ENCODE measurements at regions not wholly inside any gene's neighbourhood (a gene's known extent, or its start where the extent isn't known, plus 50 kb on each side); places are given as distances from the start of the nearest gene placed in this dataset.

DNA sequence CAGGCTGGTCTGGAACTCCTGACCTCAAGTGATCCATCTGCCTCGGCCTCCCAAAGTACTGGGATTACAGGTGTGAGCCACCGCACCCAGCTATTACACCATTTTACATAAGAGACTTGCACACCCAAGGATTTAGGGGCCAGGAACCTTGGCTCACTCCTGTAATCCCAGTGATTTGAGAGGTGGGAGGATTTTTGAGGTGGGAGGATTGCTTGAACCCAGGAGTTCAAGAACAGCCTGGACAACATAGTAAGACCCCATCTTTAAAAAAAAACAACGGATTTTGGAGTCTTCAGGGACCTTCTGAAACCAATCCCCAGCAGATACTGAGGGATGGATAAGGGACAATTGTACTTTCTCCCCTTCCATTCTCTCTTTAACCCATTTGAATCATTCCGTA is 55.3 kb upstream of the PIM1 start:
- Histone ChIP-seq H2AFZ (ENCODE audit: insufficient read depth, low read depth, low read length, poor library complexity, severe bottlenecking) (no peak overlapping the region), H4K20me1 (ENCODE audit: control insufficient read depth, insufficient read depth, low read length, poor library complexity, severe bottlenecking) (no peaks in the 10 kb centered on the region), H3K9me3 (ENCODE audit: control extremely low read depth in 1 of 3, control insufficient read depth in 2 of 3, insufficient read depth in 1 of 3, low read length in 2 of 3) (no peaks in the 10 kb centered on the region), H3K36me3 (replicated peaks in 1 of 2; ENCODE audit: control extremely low read depth in 1 of 2, control insufficient read depth in 1 of 2, extremely low read depth in 1 of 2, insufficient read depth in 2 of 2, low read length in 1 of 2) (no peaks in the 10 kb centered on the region), H3K9ac (ENCODE audit: low read length) (no peak overlapping the region), H3K4me3 (ENCODE audit: control extremely low read depth in 1 of 5, extremely low read depth in 1 of 5, insufficient read depth in 1 of 5, low read depth in 2 of 5, low read length in 4 of 5) (no peak overlapping the region), H3K4me1 (ENCODE audit: control insufficient read depth in 2 of 2, insufficient read depth in 2 of 2, low read length in 2 of 2) (no peaks in the 10 kb centered on the region), H3K79me2 (ENCODE audit: control insufficient read depth, insufficient read depth, low read length) (no peaks in the 10 kb centered on the region), H3K27ac (ENCODE audit: low read length in 2 of 2) (no peak overlapping the region), H3K4me2 (replicated peaks; ENCODE audit: low read depth, low read length, poor library complexity, severe bottlenecking) (no peak overlapping the region), H3K27me3 (replicated peaks in 1 of 4; ENCODE audit: control extremely low read depth in 1 of 4, control insufficient read depth in 3 of 4, insufficient read depth in 4 of 4, low read length in 3 of 4) (no peaks in the 10 kb centered on the region)
- no peak for DNase-seq
- Mint-ChIP-seq H3K4me1 (peaks cover 4% of the 10 kb centered on the region), H3K27ac (no peak overlapping the region), H3K4me3 (no peak overlapping the region), H3K9me3 (ENCODE audit: insufficient read depth) (no peaks in the 10 kb centered on the region), H3K27me3 (no peaks in the 10 kb centered on the region)
- 83% methylated on average over 1 of the region's 4 CpGs for WGBS (ENCODE audit: insufficient coverage)
- intact Hi-C loops (cut with micrococcal nuclease), result no loop called here
- ATAC-seq (ENCODE audit: low read depth), result no peak
- TF ChIP-seq EZH2 (IDR thresholded peaks at IDR 0.05; ENCODE audit: borderline replicate concordance, insufficient read depth, low read depth, low read length, poor library complexity, severe bottlenecking) (no peak), CTCF (IDR thresholded peaks at IDR 0.05) (no peak)
- ChIA-PET POLR2A (interaction anchor here (0.7 kb wide), 1 partner anchor 34 kb away, joined by 4 read pairs; no protein-coding TSS in a partner anchor), CTCF (interaction anchor here (0.7 to 1.0 kb wide), 2 partner anchors 13 to 63 kb away, joined by 3 read pairs; no protein-coding TSS in a partner anchor)

GRCh38 chr6:37115236-37115895 is 54.6 kb upstream of the PIM1 start:
- Histone ChIP-seq H3K79me2 (ENCODE audit: control insufficient read depth, insufficient read depth, low read length) (no peaks in the 10 kb centered on the region), H3K4me1 (ENCODE audit: control insufficient read depth in 2 of 2, insufficient read depth in 2 of 2, low read length in 2 of 2) (no peaks in the 10 kb centered on the region), H3K9ac (ENCODE audit: low read length) (no peak overlapping the region), H3K4me3 (ENCODE audit: control extremely low read depth in 1 of 5, extremely low read depth in 1 of 5, insufficient read depth in 1 of 5, low read depth in 2 of 5, low read length in 4 of 5) (no peak overlapping the region), H4K20me1 (ENCODE audit: control insufficient read depth, insufficient read depth, low read length, poor library complexity, severe bottlenecking) (no peaks in the 10 kb centered on the region), H3K4me2 (replicated peaks; ENCODE audit: low read depth, low read length, poor library complexity, severe bottlenecking) (no peak overlapping the region), H3K27me3 (replicated peaks in 1 of 4; ENCODE audit: control extremely low read depth in 1 of 4, control insufficient read depth in 3 of 4, insufficient read depth in 4 of 4, low read length in 3 of 4) (no peaks in the 10 kb centered on the region), H3K9me3 (ENCODE audit: control extremely low read depth in 1 of 3, control insufficient read depth in 2 of 3, insufficient read depth in 1 of 3, low read length in 2 of 3) (no peaks in the 10 kb centered on the region), H3K36me3 (replicated peaks in 1 of 2; ENCODE audit: control extremely low read depth in 1 of 2, control insufficient read depth in 1 of 2, extremely low read depth in 1 of 2, insufficient read depth in 2 of 2, low read length in 1 of 2) (no peaks in the 10 kb centered on the region), H2AFZ (ENCODE audit: insufficient read depth, low read depth, low read length, poor library complexity, severe bottlenecking) (no peak overlapping the region), H3K27ac (ENCODE audit: low read length in 2 of 2) (no peak overlapping the region)
- peak overlapping the region; percentile 2 for H3K27ac Mint-ChIP-seq
- no peak overlapping the region for H3K4me3 Mint-ChIP-seq
- no peak for ATAC-seq (ENCODE audit: low read depth)
- TF ChIP-seq CTCF (IDR thresholded peaks at IDR 0.05) (no peak), EZH2 (IDR thresholded peaks at IDR 0.05; ENCODE audit: borderline replicate concordance, insufficient read depth, low read depth, low read length, poor library complexity, severe bottlenecking) (no peak)
- no peaks in the 10 kb centered on the region for H3K27me3 Mint-ChIP-seq
- H3K4me1 Mint-ChIP-seq, result peaks cover 4% of the 10 kb centered on the region
- ChIA-PET CTCF (interaction anchor here (0.7 to 1.0 kb wide), 2 partner anchors 14 to 64 kb away, joined by 3 read pairs; no protein-coding TSS in a partner anchor), POLR2A (no interaction called here)
- 50% methylated on average over 2 of the region's 10 CpGs for WGBS (ENCODE audit: insufficient coverage)
- no peak for DNase-seq
- intact Hi-C loops (cut with micrococcal nuclease), result no loop called here
- no peaks in the 10 kb centered on the region for H3K9me3 Mint-ChIP-seq (ENCODE audit: insufficient read depth)

All from B cell (primary cell).